ENCODE measurements at regions not wholly inside any gene's neighbourhood (a gene's known extent, or its start where the extent isn't known, plus 50 kb on each side); places are given as distances from the start of the nearest gene placed in this dataset.

- H3K9me3 ChIP-seq = peaks cover 0 to 35% (median 21%) of the 10 kb centered on the region in 8 donors
- intact Hi-C loops (cut with DNase I; ENCODE audit: low total_unique reads) = no loop called here
- no peaks in the 10 kb centered on the region for H3K27me3 ChIP-seq (replicated peaks in 1 of 7)
- H3K4me3 ChIP-seq = no peak overlapping the region
- WGBS, 5 donors = 83 to 90% (median 86%) methylated on average over 11 of the region's 11 CpGs
- DNase-seq = no peak
- no peak for TF ChIP-seq POLR2A (IDR thresholded peaks at IDR 0.05)
- TF ChIP-seq POLR2AphosphoS5 (IDR thresholded peaks at IDR 0.05) = no peak
- TF ChIP-seq CTCF (IDR thresholded peaks at IDR 0.05 in 8 of 11, conservative IDR thresholded peaks at IDR 0.05 in 3 of 11) = no peak
- H3K27ac ChIP-seq = no peak overlapping the region
- H3K36me3 ChIP-seq = no peaks in the 10 kb centered on the region
- no peaks in the 10 kb centered on the region for H3K4me1 ChIP-seq
These were observed 493.1 kb downstream of the ZNF608 start for GRCh38 chr5:124253203-124253810.

GRCh38 chr5:124252747-124253146 is 493.7 kb downstream of the ZNF608 start:
- TF ChIP-seq POLR2AphosphoS5 (IDR thresholded peaks at IDR 0.05) (no peak), POLR2A (IDR thresholded peaks at IDR 0.05) (no peak), CTCF (IDR thresholded peaks at IDR 0.05 in 8 of 11, conservative IDR thresholded peaks at IDR 0.05 in 3 of 11) (no peak)
- 69 to 88% (median 77%) methylated on average over 1 of the region's 1 CpG for WGBS, 5 donors
- Histone ChIP-seq H3K27me3 (replicated peaks in 1 of 7) (no peaks in the 10 kb centered on the region), H3K27ac (no peak overlapping the region), H3K9me3 (peaks cover 0 to 41% (median 26%) of the 10 kb centered on the region in 8 donors), H3K4me1 (no peaks in the 10 kb centered on the region), H3K4me3 (no peak overlapping the region), H3K36me3 (no peaks in the 10 kb centered on the region)
- intact Hi-C loops (cut with DNase I; ENCODE audit: low total_unique reads) = no loop called here
- no peak for DNase-seq

- Histone ChIP-seq H3K9me3 (peaks cover 0 to 46% (median 31%) of the 10 kb centered on the region in 8 donors), H3K4me3 (no peak overlapping the region), H3K4me1 (no peaks in the 10 kb centered on the region), H3K36me3 (no peaks in the 10 kb centered on the region), H3K27me3 (replicated peaks in 1 of 7) (no peaks in the 10 kb centered on the region), H3K27ac (no peak overlapping the region)
- WGBS, 5 donors = 43 to 63% (median 48%) methylated on average over 2 of the region's 2 CpGs
- no peak for DNase-seq
- intact Hi-C loops (cut with DNase I; ENCODE audit: low total_unique reads) = no loop called here
- TF ChIP-seq CTCF (IDR thresholded peaks at IDR 0.05 in 8 of 11, conservative IDR thresholded peaks at IDR 0.05 in 3 of 11) (no peak), POLR2AphosphoS5 (IDR thresholded peaks at IDR 0.05) (no peak), POLR2A (IDR thresholded peaks at IDR 0.05) (no peak)
These were observed 494.2 kb downstream of the ZNF608 start for GRCh38 chr5:124252191-124252638.

- H3K27ac ChIP-seq = no peak overlapping the region
- intact Hi-C loops (cut with DNase I; ENCODE audit: low total_unique reads) = no loop called here
These were observed 501.2 kb downstream of the ZNF608 start for GRCh38 chr5:124245276-124245675.

More at GRCh38 chr5:124245276-124245675, 501.2 kb downstream of the ZNF608 start:
- Histone ChIP-seq H3K9me3 (peaks cover 4 to 68% (median 52%) of the 10 kb centered on the region in 8 donors), H3K27me3 (replicated peaks in 1 of 7) (no peaks in the 10 kb centered on the region), H3K4me1 (no peaks in the 10 kb centered on the region), H3K4me3 (no peak overlapping the region), H3K36me3 (no peaks in the 10 kb centered on the region)
- no peak for DNase-seq
- TF ChIP-seq POLR2AphosphoS5 (IDR thresholded peaks at IDR 0.05) (no peak), POLR2A (IDR thresholded peaks at IDR 0.05) (no peak), CTCF (IDR thresholded peaks at IDR 0.05 in 8 of 11, conservative IDR thresholded peaks at IDR 0.05 in 3 of 11) (no peak)

Data from spleen (tissue), 11 donors.